HepG2 (cell line): ENCODE measurements at regions not wholly inside any gene's neighbourhood (a gene's known extent, or its start where the extent isn't known, plus 50 kb on each side); places are given as distances from the start of the nearest gene placed in this dataset.

Experiments used
- ATAC-seq: fragments of 200-7000 bp; cut with Tn5 transposase; 3 replicates; pipeline ENCODE4 v1.9.1; 2020; ENCODE audit warnings: mild to moderate bottlenecking, moderate library complexity
- BruUV-seq: library from RNA; stranded (reverse); fragments of 400-500 nt; replicated peaks from 2 replicates; lab custom pipeline; 2021; lab: Mats Ljungman, UMichigan
- CTCF ChIA-PET: fragments of 300-600 bp; formaldehyde crosslinking; extraction: SDS; loops from one replicate; lab custom pipeline; 2021; ENCODE audit warnings: low total read pairs, inconsistent platforms, low intra/inter-chr PET ratio; lab: Yijun Ruan, JAX
- POLR2A ChIA-PET: fragments of 350-600 bp; sonication (Branson Sonifier 250); formaldehyde crosslinking; loops from one replicate; lab custom pipeline; 2020; ENCODE audit warnings: antibody characterized with exemption, inconsistent platforms; lab: Yijun Ruan, JAX
- DNase-seq: peaks from one replicate; pipeline ENCODE4 v3.0.0-alpha.2; 2015; ENCODE audit warnings: low spot score
- FAIRE-seq: peaks from 3 replicates; lab custom pipeline; 2011; peaks lifted over from hg19 to GRCh38; lab: Jason Lieb, UNC
- H2AFZ ChIP-seq: one replicate; pipeline ENCODE4 v1.6.1; 2011; ENCODE audit warnings: low read length, inconsistent platforms
- H3K27ac ChIP-seq: fragments of 300-600 bp; 3 replicates; pipeline ENCODE4 v1.8.0; 2011; ENCODE audit warnings: mixed run types, mild to moderate bottlenecking, mixed read lengths, low read length, inconsistent platforms; ENCODE audit not compliant: insufficient read depth; ENCODE audit errors: extremely low read length
- H3K27me3 ChIP-seq, 2 experiments: fragments of 200-600 bp in 1 of 2; 2 replicates in 1 of 2; 3 replicates in 1 of 2; pipeline versions ENCODE4 v1.6.0 to v1.8.0; 2011; ENCODE audit warnings: low read length in 2 of 2, mild to moderate bottlenecking in 2 of 2, moderate library complexity in 2 of 2, inconsistent platforms in 1 of 2; ENCODE audit not compliant: insufficient read depth in 2 of 2, control insufficient read depth in 1 of 2
- H3K36me3 ChIP-seq, 2 experiments: fragments of 200-600 bp in 1 of 2; replicated peaks in 1 of 2; 2 replicates in 1 of 2; 3 replicates in 1 of 2; pipeline versions ENCODE4 v1.5.1 to v1.8.0; 2011; ENCODE audit warnings: low read length in 2 of 2, inconsistent platforms in 1 of 2; ENCODE audit not compliant: insufficient read depth in 2 of 2, control insufficient read depth in 1 of 2
- H3K4me1 ChIP-seq: 2 replicates; pipeline ENCODE4 v1.5.1; 2012; ENCODE audit warnings: low read length, inconsistent platforms; ENCODE audit not compliant: insufficient read depth
- H3K4me2 ChIP-seq: 2 replicates; pipeline ENCODE4 v1.6.0; 2011; ENCODE audit warnings: low read depth, low read length, inconsistent platforms
- H3K4me3 ChIP-seq, 3 experiments: fragments of 200-600 bp in 1 of 3; sonication (generic), shearing (Covaris generic) in 1 of 3; replicated peaks in 1 of 3; 2 replicates each; pipeline ENCODE4 v1.5.1; 2011 to 2016; ENCODE audit warnings: low read length in 3 of 3, inconsistent platforms in 2 of 3, low read depth in 2 of 3, mild to moderate bottlenecking in 2 of 3, control low read depth in 1 of 3, mixed read lengths in 1 of 3; ENCODE audit not compliant: insufficient read depth in 1 of 3
- H3K79me2 ChIP-seq: one replicate; pipeline ENCODE4 v1.6.1; 2011; ENCODE audit warnings: low read length, inconsistent platforms; ENCODE audit not compliant: insufficient read depth
- H3K9ac ChIP-seq: 2 replicates; pipeline ENCODE4 v1.6.0; 2011; ENCODE audit warnings: mild to moderate bottlenecking, low read depth, low read length, inconsistent platforms; ENCODE audit not compliant: insufficient read depth
- H3K9me3 ChIP-seq: 2 replicates; pipeline ENCODE4 v1.5.1; 2012; ENCODE audit warnings: mild to moderate bottlenecking, low read length
- H4K20me1 ChIP-seq: 2 replicates; pipeline ENCODE4 v1.6.0; 2011; ENCODE audit warnings: inconsistent platforms, mild to moderate bottlenecking, low read length, moderate library complexity; ENCODE audit not compliant: insufficient read depth
- ATF7-NPFF ChIP-seq: sonication (generic); formaldehyde crosslinking; IDR thresholded peaks from 2 replicates; pipeline ENCODE4 v1.8.1; 2023; ENCODE audit warnings: mild to moderate bottlenecking, low read depth, missing genetic modification reagents, moderate library complexity
- HMGXB3 ChIP-seq: sonication (generic); formaldehyde crosslinking; IDR thresholded peaks from 2 replicates; pipeline ENCODE4 v1.4.0; 2020; ENCODE audit warnings: missing genetic modification reagents, borderline replicate concordance
- KDM4B ChIP-seq: sonication (generic); formaldehyde crosslinking; IDR thresholded peaks from 2 replicates; pipeline ENCODE4 v1.4.0; 2020; ENCODE audit warnings: missing genetic modification reagents
- KLF13 ChIP-seq: sonication (generic); formaldehyde crosslinking; IDR thresholded peaks from 2 replicates; pipeline ENCODE4 v1.4.0; 2020; ENCODE audit warnings: mild to moderate bottlenecking, missing genetic modification reagents
- KLF15 ChIP-seq: sonication (generic); formaldehyde crosslinking; IDR thresholded peaks from 2 replicates; pipeline ENCODE4 v1.8.1; 2023; ENCODE audit warnings: borderline replicate concordance, mild to moderate bottlenecking, inconsistent platforms, missing genetic modification reagents, mixed read lengths
- MEIS1 ChIP-seq: sonication (generic); formaldehyde crosslinking; IDR thresholded peaks from 2 replicates; pipeline ENCODE4 v1.9.0; 2021; ENCODE audit warnings: mild to moderate bottlenecking, missing genetic modification reagents, moderate library complexity, borderline replicate concordance
- NFE2 ChIP-seq: sonication (generic); formaldehyde crosslinking; IDR thresholded peaks from 2 replicates; pipeline ENCODE4 v1.4.0; 2020; ENCODE audit warnings: missing genetic modification reagents
- RAD21 ChIP-seq: fragments of 450-650 bp; formaldehyde crosslinking; IDR thresholded peaks from 2 replicates; pipeline ENCODE4 v1.5.0; 2020; ENCODE audit warnings: mild to moderate bottlenecking
- ZFP1 ChIP-seq: IDR thresholded peaks from 2 replicates; pipeline ENCODE4 v1.6.1; 2016
- ZNF143 ChIP-seq: sonication (generic); formaldehyde crosslinking; IDR thresholded peaks from 2 replicates; pipeline ENCODE4 v1.4.0; 2020; ENCODE audit warnings: missing genetic modification reagents
- ZNF160 ChIP-seq: sonication (generic); formaldehyde crosslinking; IDR thresholded peaks from 2 replicates; pipeline ENCODE4 v1.8.0; 2022; ENCODE audit warnings: mild to moderate bottlenecking, inconsistent platforms, missing genetic modification reagents
- ZNF713 ChIP-seq: sonication (generic); formaldehyde crosslinking; IDR thresholded peaks from 2 replicates; pipeline ENCODE4 v1.4.0; 2020; ENCODE audit warnings: mild to moderate bottlenecking, missing genetic modification reagents
- ZNF883 ChIP-seq: sonication (generic); formaldehyde crosslinking; IDR thresholded peaks from 2 replicates; pipeline ENCODE4 v1.5.1; 2020; ENCODE audit warnings: mild to moderate bottlenecking, missing genetic modification reagents; ENCODE audit errors: not compliant biosample characterization
- ZSCAN29 ChIP-seq: sonication (generic); formaldehyde crosslinking; conservative IDR thresholded peaks from 2 replicates; pipeline ENCODE4 v1.4.0; 2020; ENCODE audit warnings: mild to moderate bottlenecking, missing genetic modification reagents
- WGBS: methylation state at CpG from one replicate; pipeline ENCODE4 v1.1.6; 2017; ENCODE audit warnings: low lambda C conversion rate; 5-methylcytosine and 5-hydroxymethylcytosine counted together
- in situ Hi-C: cut with HindIII; loops from 2 replicates; pipeline ENCODE4 v1.10.0; 2017; ENCODE audit warnings: low pct_unique_long_range_greater_than_20kb; ENCODE audit not compliant: extremely low pct_ligation_motif_present
- intact Hi-C: fragments of 100-400 bp; cut with micrococcal nuclease; formaldehyde crosslinking; loops from one replicate; pipeline ENCODE4 v1.10.0; 2022; ENCODE audit not compliant: unreplicated experiment
- TF ChIP-seq, protein P1 (sequence below): sonication (generic); formaldehyde crosslinking; IDR thresholded peaks from 2 replicates; pipeline ENCODE4 v1.4.0; 2020; ENCODE audit warnings: mild to moderate bottlenecking, missing genetic modification reagents

DNA sequence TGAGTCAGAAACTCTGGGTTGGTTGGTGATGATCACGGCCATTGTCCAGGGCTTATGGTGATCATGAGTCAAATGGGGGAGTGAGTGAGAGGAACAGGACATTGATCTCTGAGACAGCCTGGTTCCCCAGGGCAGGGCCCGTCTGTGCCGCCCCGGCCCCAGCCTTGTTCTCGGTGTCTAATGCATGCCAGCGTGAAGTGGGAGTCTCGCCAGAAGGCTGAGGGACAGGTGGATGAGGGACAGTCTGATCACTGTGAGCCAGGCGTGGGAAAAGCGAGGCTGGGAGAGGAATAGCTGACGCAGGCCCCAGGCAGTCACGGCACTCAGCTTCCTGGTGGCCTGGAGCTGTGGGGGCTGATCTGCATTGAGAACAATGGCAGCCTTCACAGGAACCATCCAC is 208.3 kb upstream of the HDAC4 start:
- no peaks in the 10 kb centered on the region for H4K20me1 ChIP-seq
- in situ Hi-C loops (no loop called here), intact Hi-C loops (no loop called here)
- no peaks in the 10 kb centered on the region for H3K9me3 ChIP-seq
- 43% methylated on average over 11 of the region's 11 CpGs for WGBS
- DNase-seq (no peak), ATAC-seq (no peak; the same call in 2 of the 3 replicates), FAIRE-seq (no peak)
- no peak overlapping the region for H3K27ac ChIP-seq
- H3K9ac ChIP-seq: no peak overlapping the region
- no peak overlapping the region for H3K4me3 ChIP-seq
- H3K27me3 ChIP-seq: peaks cover 7 to 55% of the 10 kb centered on the region in 2 experiments; a peak in 3 of 5 replicates
- H3K4me1 ChIP-seq: no peaks in the 10 kb centered on the region
- no peaks in the 10 kb centered on the region for H3K36me3 ChIP-seq
- TF ChIP-seq ZSCAN29 (CRISPR knock-in tag): no peak
- no peak for TF ChIP-seq KDM4B (CRISPR knock-in tag)
- TF ChIP-seq ZNF143 (CRISPR knock-in tag): no peak
- no TSS peak for BruUV-seq
- H2AFZ ChIP-seq: no peak overlapping the region
- H3K79me2 ChIP-seq: no peaks in the 10 kb centered on the region
- POLR2A ChIA-PET: no interaction called here
- CTCF ChIA-PET: no interaction called here
- no peak overlapping the region for H3K4me2 ChIP-seq

DNA sequence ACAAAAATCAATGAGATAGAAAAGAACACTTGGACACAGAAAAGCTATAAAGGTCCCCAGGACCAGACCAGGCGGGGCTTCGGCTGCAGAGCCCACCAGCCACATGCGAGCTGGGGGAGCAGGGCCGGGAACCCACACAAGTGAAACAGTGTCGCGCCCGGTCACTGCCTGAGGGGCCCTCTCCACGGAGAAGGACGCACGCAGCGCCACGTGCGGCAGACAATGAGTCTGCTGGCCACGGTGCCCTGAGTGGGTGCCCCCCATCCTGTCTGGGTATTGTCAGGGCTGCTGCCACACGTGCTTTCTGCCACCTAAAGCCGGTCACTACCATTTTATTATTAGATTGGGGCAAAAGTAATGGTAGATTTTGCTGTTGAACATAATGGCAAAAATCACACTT is 207.9 kb upstream of the HDAC4 start:
- no peaks in the 10 kb centered on the region for H3K4me1 ChIP-seq
- ChIA-PET POLR2A (no interaction called here), CTCF (no interaction called here)
- H3K79me2 ChIP-seq: no peaks in the 10 kb centered on the region
- no peaks in the 10 kb centered on the region for H4K20me1 ChIP-seq
- 62% methylated on average over 15 of the region's 16 CpGs for WGBS
- no peak overlapping the region for H2AFZ ChIP-seq
- ATAC-seq: no peak
- no peak for DNase-seq
- BruUV-seq: no TSS peak
- H3K4me3 ChIP-seq: no peak overlapping the region
- H3K27ac ChIP-seq: no peak overlapping the region
- no peak overlapping the region for H3K4me2 ChIP-seq
- no peak overlapping the region for H3K9ac ChIP-seq
- no peak for FAIRE-seq
- no peaks in the 10 kb centered on the region for H3K36me3 ChIP-seq
- in situ Hi-C loops: no loop called here
- H3K9me3 ChIP-seq: no peaks in the 10 kb centered on the region
- intact Hi-C loops: no loop called here
- H3K27me3 ChIP-seq: peaks cover 7 to 59% of the 10 kb centered on the region in 2 experiments; a peak in 3 of 5 replicates
- TF ChIP-seq ZNF160 (CRISPR knock-in tag): no peak
- no peak for TF ChIP-seq ATF7-NPFF (CRISPR knock-in tag)
- no peak for TF ChIP-seq KLF13 (CRISPR knock-in tag)
- no peak for TF ChIP-seq ZNF883 (CRISPR knock-in tag)
- TF ChIP-seq KLF15: no peak
- TF ChIP-seq, protein P1, sequence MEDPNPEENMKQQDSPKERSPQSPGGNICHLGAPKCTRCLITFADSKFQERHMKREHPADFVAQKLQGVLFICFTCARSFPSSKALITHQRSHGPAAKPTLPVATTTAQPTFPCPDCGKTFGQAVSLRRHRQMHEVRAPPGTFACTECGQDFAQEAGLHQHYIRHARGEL (CRISPR knock-in tag): no peak
- no peak for TF ChIP-seq MEIS1
- no peak for TF ChIP-seq NFE2 (CRISPR knock-in tag)
- no peak for TF ChIP-seq ZFP1 (CRISPR knock-in tag)
- TF ChIP-seq RAD21: no peak
- TF ChIP-seq ZNF713 (CRISPR knock-in tag): no peak
- no peak for TF ChIP-seq HMGXB3 (CRISPR knock-in tag)
